ENCODE measurements at regions not wholly inside any gene's neighbourhood (a gene's known extent, or its start where the extent isn't known, plus 50 kb on each side); places are given as distances from the start of the nearest gene placed in this dataset.

DNA sequence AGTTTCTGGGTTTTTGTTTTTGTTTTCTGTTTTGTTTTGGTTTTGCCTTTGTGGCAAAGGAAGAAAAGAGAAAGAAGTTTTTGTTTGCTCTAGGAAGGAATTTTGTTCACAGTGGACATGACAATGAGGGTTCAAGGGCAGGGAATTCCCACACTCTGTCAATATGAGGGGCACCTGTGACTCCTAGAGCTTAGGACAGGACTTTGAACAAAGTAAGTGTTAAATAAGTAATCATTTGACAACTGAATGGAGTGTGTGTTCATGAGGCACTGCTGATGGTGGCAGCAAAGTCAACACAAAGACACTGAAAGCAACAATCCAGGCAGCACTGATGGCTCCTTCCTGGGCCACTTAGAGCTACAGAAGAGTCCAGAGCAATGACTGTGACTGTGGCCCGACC, 1381.1 kb upstream of the LRRTM3 start:
- FAIRE-seq (no peak), DNase-seq (ENCODE audit: low read depth) (no peak)
- Histone ChIP-seq H3K36me3 (ENCODE audit: control insufficient read depth, insufficient read depth, low read length) (no peaks in the 10 kb centered on the region), H3K4me3 (ENCODE audit: low read depth, low read length) (no peak overlapping the region), H3K27me3 (ENCODE audit: control insufficient read depth, insufficient read depth, low read length) (no peaks in the 10 kb centered on the region)
- TF ChIP-seq, protein P1, sequence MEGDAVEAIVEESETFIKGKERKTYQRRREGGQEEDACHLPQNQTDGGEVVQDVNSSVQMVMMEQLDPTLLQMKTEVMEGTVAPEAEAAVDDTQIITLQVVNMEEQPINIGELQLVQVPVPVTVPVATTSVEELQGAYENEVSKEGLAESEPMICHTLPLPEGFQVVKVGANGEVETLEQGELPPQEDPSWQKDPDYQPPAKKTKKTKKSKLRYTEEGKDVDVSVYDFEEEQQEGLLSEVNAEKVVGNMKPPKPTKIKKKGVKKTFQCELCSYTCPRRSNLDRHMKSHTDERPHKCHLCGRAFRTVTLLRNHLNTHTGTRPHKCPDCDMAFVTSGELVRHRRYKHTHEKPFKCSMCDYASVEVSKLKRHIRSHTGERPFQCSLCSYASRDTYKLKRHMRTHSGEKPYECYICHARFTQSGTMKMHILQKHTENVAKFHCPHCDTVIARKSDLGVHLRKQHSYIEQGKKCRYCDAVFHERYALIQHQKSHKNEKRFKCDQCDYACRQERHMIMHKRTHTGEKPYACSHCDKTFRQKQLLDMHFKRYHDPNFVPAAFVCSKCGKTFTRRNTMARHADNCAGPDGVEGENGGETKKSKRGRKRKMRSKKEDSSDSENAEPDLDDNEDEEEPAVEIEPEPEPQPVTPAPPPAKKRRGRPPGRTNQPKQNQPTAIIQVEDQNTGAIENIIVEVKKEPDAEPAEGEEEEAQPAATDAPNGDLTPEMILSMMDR (IDR thresholded peaks at IDR 0.05; ENCODE audit: insufficient read depth, low read length, severe bottlenecking), result no peak

DNA sequence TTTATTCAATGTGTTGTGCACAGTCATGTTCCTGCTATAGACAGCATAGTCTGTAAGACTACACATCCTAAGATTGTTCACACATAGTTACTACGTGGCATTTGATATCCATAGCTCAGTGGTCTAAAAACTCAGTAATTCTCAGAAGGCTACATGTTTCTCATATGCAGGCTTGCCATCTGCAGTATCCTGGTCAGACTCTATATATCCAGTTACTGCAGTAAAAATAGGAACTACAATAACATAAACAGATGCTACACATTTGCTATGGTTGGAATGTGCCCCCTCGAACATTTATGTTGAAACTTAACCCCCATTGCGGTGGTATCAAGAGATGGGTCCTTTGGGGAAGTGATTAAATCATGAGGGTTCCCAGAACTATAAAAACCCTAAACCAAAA, 1377.8 kb upstream of the LRRTM3 start:
- Histone ChIP-seq H3K36me3 (ENCODE audit: control insufficient read depth, insufficient read depth, low read length) (no peaks in the 10 kb centered on the region), H3K4me3 (ENCODE audit: low read depth, low read length) (no peak overlapping the region), H3K27me3 (ENCODE audit: control insufficient read depth, insufficient read depth, low read length) (no peaks in the 10 kb centered on the region)
- DNase-seq (ENCODE audit: low read depth) (no peak), FAIRE-seq (no peak)
- TF ChIP-seq, protein P1 (IDR thresholded peaks at IDR 0.05; ENCODE audit: insufficient read depth, low read length, severe bottlenecking), result no peak

GRCh38 chr10:65550761-65551160, 1375.1 kb upstream of the LRRTM3 start:
- H3K36me3 ChIP-seq (ENCODE audit: control insufficient read depth, insufficient read depth, low read length), result no peaks in the 10 kb centered on the region
- DNase-seq (ENCODE audit: low read depth), result no peak
- FAIRE-seq, result no peak
- TF ChIP-seq, protein P1 (IDR thresholded peaks at IDR 0.05; ENCODE audit: insufficient read depth, low read length, severe bottlenecking), result no peak
- H3K27me3 ChIP-seq (ENCODE audit: control insufficient read depth, insufficient read depth, low read length), result no peaks in the 10 kb centered on the region
- H3K4me3 ChIP-seq (ENCODE audit: low read depth, low read length), result no peak overlapping the region

- DNase-seq (ENCODE audit: low read depth) (no peak), FAIRE-seq (no peak)
- TF ChIP-seq, protein P1 (IDR thresholded peaks at IDR 0.05; ENCODE audit: insufficient read depth, low read length, severe bottlenecking), result no peak
- Histone ChIP-seq H3K4me3 (ENCODE audit: low read depth, low read length) (no peak overlapping the region), H3K27me3 (ENCODE audit: control insufficient read depth, insufficient read depth, low read length) (no peaks in the 10 kb centered on the region), H3K36me3 (ENCODE audit: control insufficient read depth, insufficient read depth, low read length) (no peaks in the 10 kb centered on the region)
Observed at GRCh38 chr10:65555192-65555591, 1370.6 kb upstream of the LRRTM3 start.

GRCh38 chr10:65556006-65556405, 1369.8 kb upstream of the LRRTM3 start:
- no peaks in the 10 kb centered on the region for H3K36me3 ChIP-seq (ENCODE audit: control insufficient read depth, insufficient read depth, low read length)
- FAIRE-seq (no peak), DNase-seq (ENCODE audit: low read depth) (no peak)
- TF ChIP-seq, protein P1 (IDR thresholded peaks at IDR 0.05; ENCODE audit: insufficient read depth, low read length, severe bottlenecking), result no peak
- no peaks in the 10 kb centered on the region for H3K27me3 ChIP-seq (ENCODE audit: control insufficient read depth, insufficient read depth, low read length)
- H3K4me3 ChIP-seq (ENCODE audit: low read depth, low read length), result no peak overlapping the region

- DNase-seq (ENCODE audit: low read depth), result no peak
- Histone ChIP-seq H3K36me3 (ENCODE audit: control insufficient read depth, insufficient read depth, low read length) (no peaks in the 10 kb centered on the region), H3K27me3 (ENCODE audit: control insufficient read depth, insufficient read depth, low read length) (no peaks in the 10 kb centered on the region), H3K4me3 (ENCODE audit: low read depth, low read length) (no peak overlapping the region)
- FAIRE-seq, result no peak
- TF ChIP-seq, protein P1 (IDR thresholded peaks at IDR 0.05; ENCODE audit: insufficient read depth, low read length, severe bottlenecking), result no peak
Observed at GRCh38 chr10:65559369-65559768, 1366.5 kb upstream of the LRRTM3 start.

Data from bronchial epithelial cell (primary cell).